GM23248 (cell line): ENCODE measurements at regions not wholly inside any gene's neighbourhood (a gene's known extent, or its start where the extent isn't known, plus 50 kb on each side); places are given as distances from the start of the nearest gene placed in this dataset.
A peak's percentile ranks its signal among the peaks of the same experiment; 100 is the strongest.

ENCODE experiments used
- DNase-seq: peaks from one replicate; pipeline ENCODE4 v3.0.0-alpha.2; 2015
- H2AFZ ChIP-seq: fragments of 200-600 bp; sonication (generic); 2 replicates; pipeline ENCODE4 v1.6.1; 2016; ENCODE audit warnings: antibody characterized with exemption
- H3F3A ChIP-seq: fragments of 200-600 bp; sonication (generic); 2 replicates; pipeline ENCODE4 v1.6.1; 2016; ENCODE audit warnings: mild to moderate bottlenecking, antibody characterized with exemption, mixed run types; ENCODE audit not compliant: insufficient read depth
- H3K27ac ChIP-seq: fragments of 200-600 bp; sonication (generic); 2 replicates; pipeline ENCODE4 v1.5.1; 2016; ENCODE audit warnings: mild to moderate bottlenecking
- H3K27me3 ChIP-seq: fragments of 200-600 bp; sonication (generic); replicated peaks from 2 replicates; pipeline ENCODE4 v1.6.1; 2016; ENCODE audit warnings: mild to moderate bottlenecking; ENCODE audit not compliant: insufficient read depth
- H3K36me3 ChIP-seq: fragments of 200-600 bp; sonication (generic); 2 replicates; pipeline ENCODE4 v1.6.1; 2016; ENCODE audit warnings: low read depth, mild to moderate bottlenecking
- H3K4me1 ChIP-seq: fragments of 200-600 bp; sonication (generic); 2 replicates; pipeline ENCODE4 v1.6.1; 2016; ENCODE audit warnings: mild to moderate bottlenecking; ENCODE audit not compliant: insufficient read depth
- H3K4me2 ChIP-seq: fragments of 200-600 bp; sonication (generic); one replicate; pipeline ENCODE4 v1.6.1; 2016; ENCODE audit warnings: mild to moderate bottlenecking; ENCODE audit not compliant: unreplicated experiment
- H3K4me3 ChIP-seq: fragments of 200-600 bp; sonication (generic); 2 replicates; pipeline ENCODE4 v1.5.1; 2016; ENCODE audit warnings: mild to moderate bottlenecking
- H3K79me2 ChIP-seq: fragments of 200-600 bp; sonication (generic); 2 replicates; pipeline ENCODE4 v1.6.1; 2016; ENCODE audit warnings: mild to moderate bottlenecking; ENCODE audit not compliant: insufficient read depth
- H3K9ac ChIP-seq: fragments of 200-600 bp; sonication (generic); 2 replicates; pipeline ENCODE4 v1.6.1; 2016; ENCODE audit warnings: mild to moderate bottlenecking
- H3K9me2 ChIP-seq: fragments of 200-600 bp; sonication (generic); 2 replicates; pipeline ENCODE4 v1.6.1; 2016; ENCODE audit warnings: mixed run types, mild to moderate bottlenecking, moderate library complexity; ENCODE audit not compliant: insufficient read depth
- H3K9me3 ChIP-seq: fragments of 200-600 bp; sonication (generic); one replicate; pipeline ENCODE4 v1.6.1; 2017; ENCODE audit warnings: low read depth
- H4K20me1 ChIP-seq: fragments of 200-600 bp; sonication (generic); 2 replicates; pipeline ENCODE4 v1.6.0; 2016; ENCODE audit not compliant: insufficient read depth
- EZH2 ChIP-seq: fragments of 200-600 bp; sonication (generic); IDR thresholded peaks from 2 replicates; pipeline ENCODE4 v1.6.1; 2018; ENCODE audit warnings: antibody characterized with exemption, mild to moderate bottlenecking; ENCODE audit not compliant: insufficient read depth, poor library complexity, severe bottlenecking
- EZH2phosphoT487 ChIP-seq: fragments of 200-600 bp; sonication (generic); IDR thresholded peaks from 2 replicates; pipeline ENCODE4 v1.6.1; 2018; ENCODE audit warnings: antibody characterized with exemption, moderate library complexity, mild to moderate bottlenecking, low read depth; ENCODE audit not compliant: insufficient read depth
- WGBS, 2 experiments: methylation state at CpG; one replicate each; pipeline ENCODE4 v1.1.6; 2015 to 2017; ENCODE audit warnings: low lambda C conversion rate in 2 of 2, low coverage in 1 of 2; ENCODE audit errors: missing lambda C conversion rate in 2 of 2; 5-methylcytosine and 5-hydroxymethylcytosine counted together
- in situ Hi-C: fragments of 300-500 bp; cut with MboI; formaldehyde crosslinking; loops from 2 replicates; pipeline ENCODE4 v1.15.0; 2020

DNA sequence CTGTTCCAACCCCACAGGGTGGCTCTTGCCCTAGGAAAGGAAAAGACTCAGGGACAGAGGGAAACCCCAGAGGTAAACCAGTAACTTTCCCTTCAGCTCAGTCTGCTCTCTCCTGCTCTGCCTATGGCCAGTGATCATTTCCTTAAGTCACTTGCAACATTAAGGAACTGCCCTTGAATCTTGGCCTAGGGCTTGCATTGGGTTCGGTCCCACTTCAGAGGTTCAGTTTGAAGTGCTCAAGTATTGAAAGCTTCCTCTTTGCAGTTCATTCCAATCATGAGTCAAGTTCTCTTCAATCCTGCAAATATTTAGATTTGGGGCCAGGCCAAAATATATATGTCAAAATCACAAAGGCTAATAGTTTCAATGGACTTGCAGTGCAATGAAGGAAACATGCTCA is 97.7 kb upstream of the IRF2BP2 start:
- DNase-seq: peak; percentile 46
- H3K79me2 ChIP-seq: no peaks in the 10 kb centered on the region

DNA sequence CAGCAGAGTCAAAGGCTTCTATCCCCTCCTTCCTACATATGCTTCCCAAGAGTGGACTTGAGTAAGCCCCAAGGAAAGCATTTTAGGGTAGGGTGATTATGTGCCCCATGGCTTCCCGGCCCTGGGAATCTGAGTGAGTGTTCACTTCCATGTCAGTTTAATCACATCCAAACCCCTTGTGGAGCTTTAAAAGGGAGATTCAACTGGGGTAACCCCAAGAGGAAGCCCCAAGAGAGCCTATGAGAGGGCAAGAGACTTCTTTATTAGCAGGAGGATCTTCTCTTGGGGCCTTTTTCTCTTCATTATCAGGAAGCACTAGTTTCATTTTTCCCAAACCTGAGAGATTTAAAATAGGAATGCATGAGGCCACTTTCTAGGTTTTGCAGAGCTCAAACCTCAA is 97.0 kb upstream of the IRF2BP2 start:
- no peak overlapping the region for H3K4me2 ChIP-seq
- in situ Hi-C loops: no loop called here
- H3K36me3 ChIP-seq: no peaks in the 10 kb centered on the region
- H3K27me3 ChIP-seq: no peaks in the 10 kb centered on the region
- H3F3A ChIP-seq: no peaks in the 10 kb centered on the region
- TF ChIP-seq EZH2 (no peak), EZH2phosphoT487 (no peak)
- no peak overlapping the region for H2AFZ ChIP-seq
- H3K4me1 ChIP-seq: peaks cover 9% of the 10 kb centered on the region; the same call in 1 of the 2 replicates
- H3K9ac ChIP-seq: no peak overlapping the region
- 86 to 100% methylated on average over 1 of the region's 1 CpG for WGBS, 2 experiments
- H3K4me3 ChIP-seq: no peak overlapping the region
- no peaks in the 10 kb centered on the region for H3K79me2 ChIP-seq
- no peak for DNase-seq
- H3K27ac ChIP-seq: no peak overlapping the region
- H3K9me2 ChIP-seq: no peaks in the 10 kb centered on the region
- H4K20me1 ChIP-seq: no peaks in the 10 kb centered on the region
- no peaks in the 10 kb centered on the region for H3K9me3 ChIP-seq

More for the DNA sequence above, 97.7 kb upstream of the IRF2BP2 start:
- Histone ChIP-seq H4K20me1 (no peaks in the 10 kb centered on the region), H3K9me3 (no peaks in the 10 kb centered on the region), H3K9me2 (no peaks in the 10 kb centered on the region), H3K27me3 (no peaks in the 10 kb centered on the region), H3K4me1 (peaks cover 9% of the 10 kb centered on the region; the same call in 1 of the 2 replicates), H3K4me2 (no peak overlapping the region), H3K36me3 (no peaks in the 10 kb centered on the region), H3K4me3 (no peak overlapping the region), H3F3A (no peaks in the 10 kb centered on the region), H3K27ac (no peak overlapping the region), H2AFZ (no peak overlapping the region), H3K9ac (no peak overlapping the region)
- no peak for TF ChIP-seq EZH2
- no peak for TF ChIP-seq EZH2phosphoT487
- 88 to 91% methylated on average over 1 of the region's 1 CpG for WGBS, 2 experiments
- in situ Hi-C loops: no loop called here

DNA sequence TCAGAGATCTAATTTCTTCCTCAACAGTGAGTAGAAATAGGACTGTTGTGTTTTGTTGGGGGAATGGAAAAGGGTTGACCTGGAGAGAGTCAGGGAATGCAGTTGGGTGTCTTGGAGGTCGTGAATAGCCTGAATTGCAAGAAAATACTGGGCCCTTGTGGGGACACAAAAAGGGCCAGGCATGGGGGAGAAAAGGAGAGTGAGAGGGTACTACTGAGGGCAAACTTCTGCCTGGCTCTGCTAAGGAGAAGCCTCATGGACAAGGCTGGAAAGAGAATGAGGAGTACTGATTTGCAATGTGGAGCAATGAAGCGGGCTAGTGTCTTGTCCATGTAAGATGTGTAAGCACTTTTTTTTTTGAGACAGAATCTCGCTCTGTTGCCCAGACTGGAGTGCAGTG is 96.2 kb upstream of the IRF2BP2 start:
- no peaks in the 10 kb centered on the region; the same call in 1 of the 2 replicates for H3F3A ChIP-seq
- H3K9ac ChIP-seq: no peak overlapping the region
- H3K27me3 ChIP-seq: no peaks in the 10 kb centered on the region
- no peaks in the 10 kb centered on the region for H3K36me3 ChIP-seq
- no peak overlapping the region for H3K4me2 ChIP-seq
- in situ Hi-C loops: no loop called here
- H3K27ac ChIP-seq: no peak overlapping the region
- H4K20me1 ChIP-seq: no peaks in the 10 kb centered on the region
- 92 to 94% methylated on average over 3 of the region's 3 CpGs for WGBS, 2 experiments
- H3K4me1 ChIP-seq: peaks cover 9% of the 10 kb centered on the region; the same call in 1 of the 2 replicates
- no peaks in the 10 kb centered on the region for H3K9me3 ChIP-seq
- TF ChIP-seq EZH2 (no peak), EZH2phosphoT487 (no peak)
- H3K79me2 ChIP-seq: no peaks in the 10 kb centered on the region
- H2AFZ ChIP-seq: no peak overlapping the region
- no peak overlapping the region for H3K4me3 ChIP-seq
- DNase-seq: no peak
- H3K9me2 ChIP-seq: no peaks in the 10 kb centered on the region

DNA sequence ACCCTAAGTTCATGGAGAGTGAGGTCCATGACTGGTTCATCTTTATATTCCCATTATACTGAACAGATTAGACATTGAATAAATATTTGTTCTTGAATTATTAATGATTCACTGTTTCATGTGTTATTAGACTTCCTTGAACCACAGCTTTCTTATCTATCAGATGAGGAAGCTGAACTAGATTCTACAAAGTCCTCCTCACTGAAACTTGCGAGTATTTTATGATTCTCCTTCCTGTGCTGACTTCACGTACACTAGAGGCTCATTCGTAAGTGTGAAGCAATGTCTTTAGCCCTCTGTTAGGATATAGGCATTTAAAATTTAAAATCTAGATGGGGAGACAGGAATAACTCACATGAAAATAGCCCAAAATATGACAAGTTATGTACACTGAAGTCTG is 95.6 kb upstream of the IRF2BP2 start:
- no peak overlapping the region for H3K9ac ChIP-seq
- H3F3A ChIP-seq: peaks cover 4% of the 10 kb centered on the region
- 96 to 98% methylated on average over 3 of the region's 3 CpGs for WGBS, 2 experiments
- no peaks in the 10 kb centered on the region for H3K27me3 ChIP-seq
- H3K9me2 ChIP-seq: no peaks in the 10 kb centered on the region
- in situ Hi-C loops: no loop called here
- H3K9me3 ChIP-seq: no peaks in the 10 kb centered on the region
- H3K27ac ChIP-seq: no peak overlapping the region
- peaks cover 13% of the 10 kb centered on the region for H3K4me1 ChIP-seq
- H3K79me2 ChIP-seq: no peaks in the 10 kb centered on the region
- TF ChIP-seq EZH2: no peak
- H3K36me3 ChIP-seq: no peaks in the 10 kb centered on the region
- no peak for DNase-seq
- H3K4me2 ChIP-seq: no peak overlapping the region
- no peak overlapping the region for H2AFZ ChIP-seq
- H3K4me3 ChIP-seq: no peak overlapping the region
- H4K20me1 ChIP-seq: no peaks in the 10 kb centered on the region
